ENCODE measurements at regions not wholly inside any gene's neighbourhood (a gene's known extent, or its start where the extent isn't known, plus 50 kb on each side); places are given as distances from the start of the nearest gene placed in this dataset.

GRCh38 chr4:38373375-38373774 is 290.6 kb upstream of the KLF3 start:
- no peaks in the 10 kb centered on the region for H3K9me2 ChIP-seq (ENCODE audit: insufficient read depth, low read length)
- no peak overlapping the region for H3K4me3 ChIP-seq (ENCODE audit: low read length)
- no peaks in the 10 kb centered on the region for H3K9me3 ChIP-seq (ENCODE audit: low read length)
- no peaks in the 10 kb centered on the region for H3F3A ChIP-seq (ENCODE audit: insufficient read depth, low read length, poor library complexity, severe bottlenecking)
- no peaks in the 10 kb centered on the region for H3K79me2 ChIP-seq (replicated peaks; ENCODE audit: insufficient read depth, low read length)
- H3K36me3 ChIP-seq (ENCODE audit: insufficient read depth, low read length), result no peaks in the 10 kb centered on the region
- H3K27ac ChIP-seq (ENCODE audit: low read length), result no peak overlapping the region
- H2AFZ ChIP-seq (ENCODE audit: low read depth, low read length), result no peak overlapping the region
- H3K4me2 ChIP-seq (ENCODE audit: low read length), result no peak overlapping the region
- no peaks in the 10 kb centered on the region for H3K27me3 ChIP-seq (ENCODE audit: insufficient read depth, low read depth, low read length)
- TF ChIP-seq MXI1 (conservative IDR thresholded peaks at IDR 0.05; ENCODE audit: poor library complexity, severe bottlenecking) (no peak), TAF1 (IDR thresholded peaks at IDR 0.05; ENCODE audit: low read depth) (no peak), SMC3 (conservative IDR thresholded peaks at IDR 0.05; ENCODE audit: poor library complexity) (no peak), CTCF (IDR thresholded peaks at IDR 0.05; ENCODE audit: poor library complexity, severe bottlenecking) (no peak), EP300 (conservative IDR thresholded peaks at IDR 0.05; ENCODE audit: poor library complexity, severe bottlenecking) (no peak), EZH2 (IDR thresholded peaks at IDR 0.05; ENCODE audit: borderline replicate concordance, insufficient read depth, low read length, poor library complexity, severe bottlenecking) (no peak), REST (IDR thresholded peaks at IDR 0.05; ENCODE audit: borderline replicate concordance) (no peak), POLR2AphosphoS5 (IDR thresholded peaks at IDR 0.05) (no peak)
- H3K9ac ChIP-seq (ENCODE audit: low read length), result no peak overlapping the region
- H4K20me1 ChIP-seq (ENCODE audit: insufficient read depth), result no peaks in the 10 kb centered on the region

- H3K9me2 ChIP-seq (ENCODE audit: insufficient read depth, low read length), result no peaks in the 10 kb centered on the region
- H3F3A ChIP-seq (ENCODE audit: insufficient read depth, low read length, poor library complexity, severe bottlenecking), result no peaks in the 10 kb centered on the region
- H4K20me1 ChIP-seq (ENCODE audit: insufficient read depth), result no peaks in the 10 kb centered on the region
- H3K79me2 ChIP-seq (replicated peaks; ENCODE audit: insufficient read depth, low read length), result no peaks in the 10 kb centered on the region
- no peak overlapping the region for H3K9ac ChIP-seq (ENCODE audit: low read length)
- H3K27me3 ChIP-seq (ENCODE audit: insufficient read depth, low read depth, low read length), result no peaks in the 10 kb centered on the region
- H3K4me2 ChIP-seq (ENCODE audit: low read length), result no peak overlapping the region
- no peaks in the 10 kb centered on the region for H3K36me3 ChIP-seq (ENCODE audit: insufficient read depth, low read length)
- H3K4me3 ChIP-seq (ENCODE audit: low read length), result no peak overlapping the region
- H3K27ac ChIP-seq (ENCODE audit: low read length), result no peak overlapping the region
- TF ChIP-seq CTCF (IDR thresholded peaks at IDR 0.05; ENCODE audit: poor library complexity, severe bottlenecking) (no peak), EP300 (conservative IDR thresholded peaks at IDR 0.05; ENCODE audit: poor library complexity, severe bottlenecking) (no peak), POLR2AphosphoS5 (IDR thresholded peaks at IDR 0.05) (no peak), TAF1 (IDR thresholded peaks at IDR 0.05; ENCODE audit: low read depth) (no peak), MXI1 (conservative IDR thresholded peaks at IDR 0.05; ENCODE audit: poor library complexity, severe bottlenecking) (no peak)
- no peaks in the 10 kb centered on the region for H3K9me3 ChIP-seq (ENCODE audit: low read length)
- no peak overlapping the region for H2AFZ ChIP-seq (ENCODE audit: low read depth, low read length)
Measured at GRCh38 chr4:38377195-38377594, 286.8 kb upstream of the KLF3 start.
